Thoracic aorta (tissue), 2 donors: ENCODE measurements at regions not wholly inside any gene's neighbourhood (a gene's known extent, or its start where the extent isn't known, plus 50 kb on each side); places are given as distances from the start of the nearest gene placed in this dataset.

Experiments
- ATAC-seq: fragments of 150-250 bp; one replicate; pipeline ENCODE4 v1.8.0; 2017; ENCODE audit warnings: low read depth; ENCODE audit not compliant: insufficient number of reproducible peaks, low FRiP score
- DNase-seq: peaks from one replicate; pipeline ENCODE4 v3.0.0-alpha.2; 2020; ENCODE audit warnings: low spot score
- H3K27ac ChIP-seq, 2 donors: fragments of 200-600 bp; sonication (generic); 1 replicate in 1 of 2; 2 replicates in 1 of 2; pipeline ENCODE4 v1.5.1; 2016; ENCODE audit warnings: mild to moderate bottlenecking in 2 of 2, moderate library complexity in 2 of 2
- H3K27me3 ChIP-seq: fragments of 200-600 bp; sonication (generic); replicated peaks from 2 replicates; pipeline ENCODE4 v1.6.0; 2016; ENCODE audit warnings: mild to moderate bottlenecking; ENCODE audit not compliant: insufficient read depth
- H3K36me3 ChIP-seq: fragments of 200-600 bp; sonication (generic); one replicate; pipeline ENCODE4 v1.5.1; 2016
- H3K4me1 ChIP-seq, 2 donors: fragments of 200-600 bp; sonication (generic); 1 replicate in 1 of 2; 2 replicates in 1 of 2; pipeline versions ENCODE4 v1.5.1 to v1.6.0; 2016; ENCODE audit warnings: low read depth in 2 of 2, mild to moderate bottlenecking in 1 of 2; ENCODE audit not compliant: control insufficient read depth in 1 of 2
- H3K4me3 ChIP-seq: fragments of 200-600 bp; sonication (generic); 2 replicates; pipeline ENCODE4 v1.5.1; 2016; ENCODE audit warnings: mild to moderate bottlenecking
- H3K9me3 ChIP-seq: fragments of 200-600 bp; sonication (generic); 2 replicates; pipeline ENCODE4 v1.5.1; 2016
- CTCF ChIP-seq: fragments of 200-600 bp; sonication (generic); IDR thresholded peaks from one replicate; pipeline ENCODE4 v1.5.1; 2019; ENCODE audit warnings: antibody characterized with exemption

DNA sequence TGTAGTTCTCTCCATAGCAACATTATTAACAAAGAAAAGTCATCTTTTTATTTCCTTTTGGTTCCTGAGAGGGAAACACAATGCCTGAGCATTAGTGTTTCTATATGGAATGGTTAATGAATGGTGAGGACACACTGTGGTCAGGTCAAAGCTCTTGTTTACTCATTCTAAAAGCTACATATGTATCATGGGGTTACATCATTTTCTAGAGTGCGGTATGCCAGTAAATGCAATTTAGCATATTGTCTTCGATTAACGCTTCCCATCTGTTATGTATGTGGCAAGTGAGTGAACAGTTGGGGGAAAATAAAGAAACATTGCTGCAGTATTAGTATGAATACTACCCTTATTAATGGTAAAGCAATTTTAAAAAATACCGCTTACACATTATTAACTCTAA, 1152.2 kb upstream of the SPRY2 start:
- Histone ChIP-seq H3K27me3 (no peaks in the 10 kb centered on the region), H3K4me3 (no peak overlapping the region), H3K36me3 (no peaks in the 10 kb centered on the region), H3K9me3 (no peaks in the 10 kb centered on the region), H3K27ac (no peak overlapping the region), H3K4me1 (no peaks in the 10 kb centered on the region)
- no peak for TF ChIP-seq CTCF
- DNase-seq (no peak), ATAC-seq (no peak)

DNA sequence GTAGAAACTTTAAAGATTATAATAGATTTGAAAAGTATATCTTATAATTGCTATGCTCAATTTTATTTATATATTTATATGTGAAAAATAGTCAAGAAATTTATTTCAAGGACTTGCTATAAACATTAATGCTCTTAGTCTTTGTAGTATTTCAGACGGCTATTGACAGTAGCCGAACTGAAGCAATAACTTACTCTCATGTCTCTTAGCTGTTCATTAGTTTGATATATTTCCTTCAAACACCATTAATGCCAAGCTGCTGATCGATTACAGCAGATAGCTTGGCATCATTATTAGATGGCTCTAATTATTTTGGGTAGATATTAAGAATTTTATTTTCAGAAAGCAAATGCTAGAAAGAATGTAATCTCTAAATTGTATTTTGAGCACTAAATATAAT, 1151.5 kb upstream of the SPRY2 start:
- TF ChIP-seq CTCF = no peak
- no peak for ATAC-seq

DNA sequence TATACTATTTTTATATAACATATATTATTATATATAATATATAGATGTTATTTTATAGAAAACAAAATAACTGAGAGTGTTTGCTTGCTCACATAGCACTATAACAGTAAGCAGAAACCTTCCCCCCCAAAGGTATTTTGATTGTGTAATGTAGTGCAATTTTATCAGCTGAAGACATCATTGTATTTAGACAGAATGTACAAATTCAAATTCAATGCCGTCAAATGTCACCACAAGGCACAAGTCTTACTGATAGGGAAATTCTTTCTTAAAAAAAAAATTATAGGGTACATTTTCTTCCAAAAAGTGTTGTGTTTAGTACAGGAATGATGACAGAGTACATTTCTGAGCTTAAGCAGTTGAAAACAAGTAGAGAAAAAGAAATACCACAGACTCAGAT, 1147.1 kb upstream of the SPRY2 start:
- no peaks in the 10 kb centered on the region for H3K4me1 ChIP-seq
- no peak for TF ChIP-seq CTCF
- no peak for ATAC-seq

More for the DNA sequence above, 1151.5 kb upstream of the SPRY2 start:
- Histone ChIP-seq H3K27ac (no peak overlapping the region), H3K36me3 (no peaks in the 10 kb centered on the region), H3K4me3 (no peak overlapping the region), H3K9me3 (no peaks in the 10 kb centered on the region), H3K4me1 (no peaks in the 10 kb centered on the region), H3K27me3 (no peaks in the 10 kb centered on the region)
- no peak for DNase-seq

GRCh38 chr13:81487151-81487550, 1146.2 kb upstream of the SPRY2 start:
- ATAC-seq (no peak), DNase-seq (no peak)
- Histone ChIP-seq H3K27me3 (no peaks in the 10 kb centered on the region), H3K27ac (no peak overlapping the region), H3K9me3 (no peaks in the 10 kb centered on the region), H3K36me3 (no peaks in the 10 kb centered on the region), H3K4me3 (no peak overlapping the region), H3K4me1 (no peaks in the 10 kb centered on the region)
- no peak for TF ChIP-seq CTCF

More for the DNA sequence above, 1147.1 kb upstream of the SPRY2 start:
- H3K27me3 ChIP-seq = no peaks in the 10 kb centered on the region
- H3K4me3 ChIP-seq = no peak overlapping the region
- no peaks in the 10 kb centered on the region for H3K36me3 ChIP-seq
- no peak for DNase-seq
- H3K9me3 ChIP-seq = no peaks in the 10 kb centered on the region
- H3K27ac ChIP-seq = no peak overlapping the region

GRCh38 chr13:81480634-81481033, 1139.7 kb upstream of the SPRY2 start:
- no peaks in the 10 kb centered on the region for H3K36me3 ChIP-seq
- no peak overlapping the region for H3K4me3 ChIP-seq
- ATAC-seq = no peak
- no peaks in the 10 kb centered on the region for H3K27me3 ChIP-seq
- TF ChIP-seq CTCF = no peak
- no peaks in the 10 kb centered on the region for H3K9me3 ChIP-seq
- no peak overlapping the region for H3K27ac ChIP-seq
- no peak for DNase-seq
- no peaks in the 10 kb centered on the region for H3K4me1 ChIP-seq
